GM12864 (cell line): ENCODE measurements at regions not wholly inside any gene's neighbourhood (a gene's known extent, or its start where the extent isn't known, plus 50 kb on each side); places are given as distances from the start of the nearest gene placed in this dataset.

Source experiments
- DNase-seq: peaks from one replicate; pipeline ENCODE4 v3.0.0-alpha.2; 2011; ENCODE audit warnings: low read depth
- H3K4me3 ChIP-seq: 2 replicates; pipeline ENCODE4 v1.5.1; 2011; ENCODE audit warnings: mild to moderate bottlenecking, low read depth, low read length, control low read depth
- CTCF ChIP-seq: IDR thresholded peaks from 2 replicates; pipeline ENCODE4 v1.5.1; 2011; ENCODE audit warnings: low read depth, mild to moderate bottlenecking, moderate library complexity, low read length, control low read depth, inconsistent platforms; ENCODE audit errors: missing control alignments

- no peak for DNase-seq
- no peak overlapping the region for H3K4me3 ChIP-seq
- TF ChIP-seq CTCF, result no peak
Observed at GRCh38 chr10:47058961-47059391, 147.7 kb downstream of the PTPN20 start.

- no peak overlapping the region for H3K4me3 ChIP-seq
- no peak for DNase-seq
- no peak for TF ChIP-seq CTCF
Observed at GRCh38 chr10:47059606-47060311, 148.5 kb downstream of the PTPN20 start.

- no peak for DNase-seq
- no peak overlapping the region for H3K4me3 ChIP-seq
- TF ChIP-seq CTCF, result no peak
Observed at GRCh38 chr10:47060356-47060755, 149.1 kb downstream of the PTPN20 start.

GRCh38 chr10:47060993-47061500 is 149.8 kb downstream of the PTPN20 start:
- DNase-seq, result no peak
- TF ChIP-seq CTCF, result no peak
- no peak overlapping the region for H3K4me3 ChIP-seq

- TF ChIP-seq CTCF, result no peak
- H3K4me3 ChIP-seq, result no peak overlapping the region
- no peak for DNase-seq
Observed at GRCh38 chr10:47061776-47062175, 150.5 kb downstream of the PTPN20 start.

GRCh38 chr10:47062441-47063200 is 151.4 kb downstream of the PTPN20 start:
- DNase-seq, result no peak
- TF ChIP-seq CTCF, result no peak
- no peak overlapping the region for H3K4me3 ChIP-seq
